ENCODE measurements at regions not wholly inside any gene's neighbourhood (a gene's known extent, or its start where the extent isn't known, plus 50 kb on each side); places are given as distances from the start of the nearest gene placed in this dataset.
A peak's percentile ranks its signal among the peaks of the same experiment; 100 is the strongest.

- no peaks in the 10 kb centered on the region for H3K36me3 Mint-ChIP-seq
- no peaks in the 10 kb centered on the region for H3K9me3 Mint-ChIP-seq
Measured at GRCh38 chr2:128981353-128981752, 662.7 kb upstream of the HS6ST1 start.

GRCh38 chr2:128982001-128982400 lies 663.3 kb upstream of the HS6ST1 start:
- no peak overlapping the region for H3K27ac Mint-ChIP-seq
- peaks cover 0 to 11% (median 0%) of the 10 kb centered on the region in 3 donors for H3K27me3 Mint-ChIP-seq
- DNase-seq = no peak
- no peaks in the 10 kb centered on the region for H3K9me3 Mint-ChIP-seq
- H3K4me1 Mint-ChIP-seq = no peaks in the 10 kb centered on the region
- H3K4me3 Mint-ChIP-seq = no peak overlapping the region
- no peaks in the 10 kb centered on the region for H3K36me3 Mint-ChIP-seq
- no peak for ATAC-seq (ENCODE audit: low read depth in 2 of 2)

More at GRCh38 chr2:128981353-128981752, 662.7 kb upstream of the HS6ST1 start:
- DNase-seq (no peak), ATAC-seq (ENCODE audit: low read depth in 2 of 2) (no peak)
- Mint-ChIP-seq H3K4me3 (peak overlapping the region in 1 of 8 donors; percentile 7), H3K4me1 (no peaks in the 10 kb centered on the region), H3K27me3 (peaks cover 0 to 11% (median 0%) of the 10 kb centered on the region in 3 donors), H3K27ac (no peak overlapping the region)

- ATAC-seq (ENCODE audit: low read depth in 2 of 2) (no peak), DNase-seq (no peak)
- Mint-ChIP-seq H3K9me3 (no peaks in the 10 kb centered on the region), H3K27ac (no peak overlapping the region), H3K4me1 (no peaks in the 10 kb centered on the region), H3K4me3 (no peak overlapping the region), H3K36me3 (no peaks in the 10 kb centered on the region), H3K27me3 (peaks cover 0 to 11% (median 0%) of the 10 kb centered on the region in 3 donors)
Measured at GRCh38 chr2:128982670-128983069, 664.0 kb upstream of the HS6ST1 start.

- ATAC-seq (ENCODE audit: low read depth in 2 of 2) = no peak
- peaks cover 0 to 11% (median under 1%) of the 10 kb centered on the region in 3 donors for H3K27me3 Mint-ChIP-seq
- H3K36me3 Mint-ChIP-seq = no peaks in the 10 kb centered on the region
- H3K27ac Mint-ChIP-seq = no peak overlapping the region
- DNase-seq = no peak
- H3K4me1 Mint-ChIP-seq = no peaks in the 10 kb centered on the region
- H3K9me3 Mint-ChIP-seq = no peaks in the 10 kb centered on the region
- H3K4me3 Mint-ChIP-seq = no peak overlapping the region
Measured at GRCh38 chr2:128983094-128983493, 664.4 kb upstream of the HS6ST1 start.

- Mint-ChIP-seq H3K9me3 (no peaks in the 10 kb centered on the region), H3K27ac (peak overlapping the region in 1 of 6 donors; percentile 18), H3K4me3 (no peak overlapping the region), H3K4me1 (no peaks in the 10 kb centered on the region), H3K36me3 (no peaks in the 10 kb centered on the region), H3K27me3 (peaks cover under 1 to 5% (median 3%) of the 10 kb centered on the region in 3 donors)
- no peak for ATAC-seq (ENCODE audit: low read depth in 2 of 2)
- no peak for DNase-seq
Measured at GRCh38 chr2:128984081-128984480, 665.4 kb upstream of the HS6ST1 start.

GRCh38 chr2:128984855-128985254 lies 666.2 kb upstream of the HS6ST1 start:
- peaks cover 3 to 11% (median 8%) of the 10 kb centered on the region in 3 donors for H3K27me3 Mint-ChIP-seq
- H3K36me3 Mint-ChIP-seq = no peaks in the 10 kb centered on the region
- ATAC-seq (ENCODE audit: low read depth in 2 of 2) = no peak
- DNase-seq = no peak
- H3K4me3 Mint-ChIP-seq = no peak overlapping the region
- no peak overlapping the region for H3K27ac Mint-ChIP-seq
- no peaks in the 10 kb centered on the region for H3K4me1 Mint-ChIP-seq
- no peaks in the 10 kb centered on the region for H3K9me3 Mint-ChIP-seq

- Mint-ChIP-seq H3K9me3 (no peaks in the 10 kb centered on the region), H3K27me3 (peaks cover 3 to 22% (median 9%) of the 10 kb centered on the region in 3 donors), H3K36me3 (no peaks in the 10 kb centered on the region), H3K4me3 (no peak overlapping the region), H3K4me1 (no peaks in the 10 kb centered on the region), H3K27ac (no peak overlapping the region)
- DNase-seq = no peak
- no peak for ATAC-seq (ENCODE audit: low read depth in 2 of 2)
Measured at GRCh38 chr2:128986026-128986715, 667.5 kb upstream of the HS6ST1 start.

- DNase-seq = no peak
- H3K4me3 Mint-ChIP-seq = no peak overlapping the region
- no peaks in the 10 kb centered on the region for H3K9me3 Mint-ChIP-seq
- no peaks in the 10 kb centered on the region for H3K4me1 Mint-ChIP-seq
- no peaks in the 10 kb centered on the region for H3K36me3 Mint-ChIP-seq
- no peak overlapping the region for H3K27ac Mint-ChIP-seq
- peaks cover 3 to 24% (median 9%) of the 10 kb centered on the region in 3 donors for H3K27me3 Mint-ChIP-seq
- no peak for ATAC-seq (ENCODE audit: low read depth in 2 of 2)
Measured at GRCh38 chr2:128986867-128987268, 668.2 kb upstream of the HS6ST1 start.

GRCh38 chr2:128988326-128988725 lies 669.7 kb upstream of the HS6ST1 start:
- H3K9me3 Mint-ChIP-seq = peaks cover 0 to 2% (median 0%) of the 10 kb centered on the region in 7 donors
- DNase-seq (no peak), ATAC-seq (ENCODE audit: low read depth in 2 of 2) (no peak)
- H3K4me3 Mint-ChIP-seq = no peak overlapping the region
- H3K27ac Mint-ChIP-seq = no peak overlapping the region
- peaks cover 7 to 29% (median 17%) of the 10 kb centered on the region in 3 donors for H3K27me3 Mint-ChIP-seq
- no peaks in the 10 kb centered on the region for H3K4me1 Mint-ChIP-seq
- H3K36me3 Mint-ChIP-seq = no peaks in the 10 kb centered on the region

- Mint-ChIP-seq H3K27ac (no peak overlapping the region), H3K36me3 (no peaks in the 10 kb centered on the region), H3K9me3 (peaks cover 0 to 2% (median 0%) of the 10 kb centered on the region in 7 donors), H3K4me1 (no peaks in the 10 kb centered on the region), H3K27me3 (peaks cover 7 to 29% (median 17%) of the 10 kb centered on the region in 3 donors), H3K4me3 (no peak overlapping the region)
- ATAC-seq (ENCODE audit: low read depth in 2 of 2) (no peak), DNase-seq (no peak)
Measured at GRCh38 chr2:128988967-128989366, 670.3 kb upstream of the HS6ST1 start.

- Mint-ChIP-seq H3K9me3 (peaks cover 0 to 7% (median 0%) of the 10 kb centered on the region in 7 donors), H3K27ac (no peak overlapping the region), H3K4me3 (no peak overlapping the region), H3K36me3 (no peaks in the 10 kb centered on the region), H3K27me3 (peaks cover 3 to 33% (median 8%) of the 10 kb centered on the region in 3 donors), H3K4me1 (no peaks in the 10 kb centered on the region)
- no peak for ATAC-seq (ENCODE audit: low read depth in 2 of 2)
- DNase-seq = no peak
Measured at GRCh38 chr2:128995086-128995485, 676.4 kb upstream of the HS6ST1 start.

GRCh38 chr2:128996078-128996477 lies 677.4 kb upstream of the HS6ST1 start:
- Mint-ChIP-seq H3K4me3 (no peak overlapping the region), H3K36me3 (no peaks in the 10 kb centered on the region), H3K4me1 (no peaks in the 10 kb centered on the region), H3K27me3 (peaks cover 3 to 25% (median 8%) of the 10 kb centered on the region in 3 donors), H3K27ac (no peak overlapping the region), H3K9me3 (peaks cover 0 to 7% (median 0%) of the 10 kb centered on the region in 7 donors)
- DNase-seq = no peak
- no peak for ATAC-seq (ENCODE audit: low read depth in 2 of 2)

- H3K9me3 Mint-ChIP-seq = peaks cover 0 to 7% (median 0%) of the 10 kb centered on the region in 7 donors
- ATAC-seq (ENCODE audit: low read depth in 2 of 2) = no peak
- H3K4me1 Mint-ChIP-seq = no peaks in the 10 kb centered on the region
- H3K27me3 Mint-ChIP-seq = peaks cover 4 to 18% (median 5%) of the 10 kb centered on the region in 3 donors
- no peak overlapping the region for H3K4me3 Mint-ChIP-seq
- no peak for DNase-seq
- H3K36me3 Mint-ChIP-seq = no peaks in the 10 kb centered on the region
- no peak overlapping the region for H3K27ac Mint-ChIP-seq
Measured at GRCh38 chr2:128997166-128997866, 678.6 kb upstream of the HS6ST1 start.

GRCh38 chr2:129001926-129002325 lies 683.3 kb upstream of the HS6ST1 start:
- no peaks in the 10 kb centered on the region for H3K36me3 Mint-ChIP-seq

More at GRCh38 chr2:129001926-129002325, 683.3 kb upstream of the HS6ST1 start:
- Mint-ChIP-seq H3K4me1 (no peaks in the 10 kb centered on the region), H3K27me3 (peaks cover 0 to 10% (median 5%) of the 10 kb centered on the region in 3 donors), H3K4me3 (no peak overlapping the region), H3K9me3 (peaks cover 0 to 3% (median 0%) of the 10 kb centered on the region in 7 donors), H3K27ac (no peak overlapping the region)
- no peak for DNase-seq
- no peak for ATAC-seq (ENCODE audit: low read depth in 2 of 2)
